Astrocyte (in vitro differentiated cells and primary cell): ENCODE measurements at regions not wholly inside any gene's neighbourhood (a gene's known extent, or its start where the extent isn't known, plus 50 kb on each side); places are given as distances from the start of the nearest gene placed in this dataset.

Experiments
- CTCF ChIP-seq: IDR thresholded peaks from 2 replicates; pipeline ENCODE4 v1.5.1; 2011; ENCODE audit warnings: low read depth, mild to moderate bottlenecking, inconsistent platforms, low read length, moderate library complexity; ENCODE audit not compliant: insufficient read depth
- EZH2 ChIP-seq: IDR thresholded peaks from 2 replicates; pipeline ENCODE4 v1.6.1; 2012; ENCODE audit warnings: mild to moderate bottlenecking, low read length, inconsistent platforms; ENCODE audit not compliant: insufficient read depth

DNA sequence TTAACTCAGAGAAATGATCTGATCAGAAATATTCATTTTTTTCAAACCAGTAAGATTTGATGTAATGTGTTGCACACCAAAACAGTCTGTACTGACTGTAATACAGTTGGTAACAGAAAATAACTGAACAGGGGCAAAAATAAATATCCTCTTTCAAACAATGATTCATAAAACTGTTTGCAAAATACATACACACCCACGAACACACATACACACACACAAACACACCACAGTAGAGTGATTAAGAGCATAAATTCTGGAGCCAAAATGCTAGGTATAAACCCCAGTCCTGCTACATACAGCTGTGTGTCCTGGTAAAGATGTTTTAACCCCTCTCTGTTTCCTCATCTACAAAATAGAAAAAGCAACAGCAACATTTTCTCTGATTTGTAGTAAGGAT lies 376.6 kb downstream of the PDGFC start:
- TF ChIP-seq CTCF = no peak
- TF ChIP-seq EZH2 = no peak
